ENCODE measurements at regions not wholly inside any gene's neighbourhood (a gene's known extent, or its start where the extent isn't known, plus 50 kb on each side); places are given as distances from the start of the nearest gene placed in this dataset.

DNA sequence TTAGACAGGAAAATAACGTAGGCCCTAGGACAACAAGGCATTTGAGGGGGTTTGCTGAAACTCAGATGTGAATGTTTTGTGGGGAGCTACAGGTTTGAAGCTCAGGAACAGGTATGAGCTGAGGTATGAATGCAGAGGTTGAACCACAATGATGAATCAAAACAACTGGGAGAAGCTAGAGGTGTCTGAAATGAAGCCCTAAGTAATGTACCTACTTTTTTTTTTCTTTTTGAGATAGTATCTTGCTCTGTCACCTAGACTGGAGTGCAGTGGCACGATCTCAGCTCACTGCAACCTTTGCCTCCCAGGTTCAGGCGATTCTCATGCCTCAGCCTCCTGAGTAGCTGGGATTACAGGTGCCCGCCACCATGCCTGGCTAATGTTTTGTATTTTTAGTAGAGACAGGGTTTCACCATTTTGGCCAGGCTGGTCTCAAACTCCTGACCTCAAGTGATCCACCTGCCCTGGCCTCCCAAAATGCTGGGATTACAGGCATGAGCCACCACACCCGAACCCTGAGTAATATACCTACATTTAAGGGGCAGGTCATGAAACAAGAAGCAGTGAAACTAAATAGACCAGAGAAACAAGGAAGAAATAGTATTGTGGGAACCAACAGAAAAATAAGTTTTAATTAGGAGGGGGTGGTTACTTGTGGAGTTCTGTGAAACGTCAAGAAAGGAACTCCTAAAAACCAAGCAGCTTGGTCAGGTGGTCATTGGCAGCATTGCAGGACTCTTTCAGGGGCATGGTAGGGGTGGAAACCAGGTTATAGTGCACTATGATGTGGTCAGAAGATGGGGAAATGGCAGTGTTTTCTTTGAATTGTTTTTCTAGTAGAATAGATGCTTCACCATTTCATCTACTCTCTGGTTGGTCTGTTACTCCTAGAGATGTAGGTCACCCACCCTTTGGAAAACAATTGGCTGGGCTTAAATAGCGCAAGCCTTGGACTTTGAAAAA lies 138.1 kb downstream of the CD164 start (continued):
- TF ChIP-seq, protein P1, sequence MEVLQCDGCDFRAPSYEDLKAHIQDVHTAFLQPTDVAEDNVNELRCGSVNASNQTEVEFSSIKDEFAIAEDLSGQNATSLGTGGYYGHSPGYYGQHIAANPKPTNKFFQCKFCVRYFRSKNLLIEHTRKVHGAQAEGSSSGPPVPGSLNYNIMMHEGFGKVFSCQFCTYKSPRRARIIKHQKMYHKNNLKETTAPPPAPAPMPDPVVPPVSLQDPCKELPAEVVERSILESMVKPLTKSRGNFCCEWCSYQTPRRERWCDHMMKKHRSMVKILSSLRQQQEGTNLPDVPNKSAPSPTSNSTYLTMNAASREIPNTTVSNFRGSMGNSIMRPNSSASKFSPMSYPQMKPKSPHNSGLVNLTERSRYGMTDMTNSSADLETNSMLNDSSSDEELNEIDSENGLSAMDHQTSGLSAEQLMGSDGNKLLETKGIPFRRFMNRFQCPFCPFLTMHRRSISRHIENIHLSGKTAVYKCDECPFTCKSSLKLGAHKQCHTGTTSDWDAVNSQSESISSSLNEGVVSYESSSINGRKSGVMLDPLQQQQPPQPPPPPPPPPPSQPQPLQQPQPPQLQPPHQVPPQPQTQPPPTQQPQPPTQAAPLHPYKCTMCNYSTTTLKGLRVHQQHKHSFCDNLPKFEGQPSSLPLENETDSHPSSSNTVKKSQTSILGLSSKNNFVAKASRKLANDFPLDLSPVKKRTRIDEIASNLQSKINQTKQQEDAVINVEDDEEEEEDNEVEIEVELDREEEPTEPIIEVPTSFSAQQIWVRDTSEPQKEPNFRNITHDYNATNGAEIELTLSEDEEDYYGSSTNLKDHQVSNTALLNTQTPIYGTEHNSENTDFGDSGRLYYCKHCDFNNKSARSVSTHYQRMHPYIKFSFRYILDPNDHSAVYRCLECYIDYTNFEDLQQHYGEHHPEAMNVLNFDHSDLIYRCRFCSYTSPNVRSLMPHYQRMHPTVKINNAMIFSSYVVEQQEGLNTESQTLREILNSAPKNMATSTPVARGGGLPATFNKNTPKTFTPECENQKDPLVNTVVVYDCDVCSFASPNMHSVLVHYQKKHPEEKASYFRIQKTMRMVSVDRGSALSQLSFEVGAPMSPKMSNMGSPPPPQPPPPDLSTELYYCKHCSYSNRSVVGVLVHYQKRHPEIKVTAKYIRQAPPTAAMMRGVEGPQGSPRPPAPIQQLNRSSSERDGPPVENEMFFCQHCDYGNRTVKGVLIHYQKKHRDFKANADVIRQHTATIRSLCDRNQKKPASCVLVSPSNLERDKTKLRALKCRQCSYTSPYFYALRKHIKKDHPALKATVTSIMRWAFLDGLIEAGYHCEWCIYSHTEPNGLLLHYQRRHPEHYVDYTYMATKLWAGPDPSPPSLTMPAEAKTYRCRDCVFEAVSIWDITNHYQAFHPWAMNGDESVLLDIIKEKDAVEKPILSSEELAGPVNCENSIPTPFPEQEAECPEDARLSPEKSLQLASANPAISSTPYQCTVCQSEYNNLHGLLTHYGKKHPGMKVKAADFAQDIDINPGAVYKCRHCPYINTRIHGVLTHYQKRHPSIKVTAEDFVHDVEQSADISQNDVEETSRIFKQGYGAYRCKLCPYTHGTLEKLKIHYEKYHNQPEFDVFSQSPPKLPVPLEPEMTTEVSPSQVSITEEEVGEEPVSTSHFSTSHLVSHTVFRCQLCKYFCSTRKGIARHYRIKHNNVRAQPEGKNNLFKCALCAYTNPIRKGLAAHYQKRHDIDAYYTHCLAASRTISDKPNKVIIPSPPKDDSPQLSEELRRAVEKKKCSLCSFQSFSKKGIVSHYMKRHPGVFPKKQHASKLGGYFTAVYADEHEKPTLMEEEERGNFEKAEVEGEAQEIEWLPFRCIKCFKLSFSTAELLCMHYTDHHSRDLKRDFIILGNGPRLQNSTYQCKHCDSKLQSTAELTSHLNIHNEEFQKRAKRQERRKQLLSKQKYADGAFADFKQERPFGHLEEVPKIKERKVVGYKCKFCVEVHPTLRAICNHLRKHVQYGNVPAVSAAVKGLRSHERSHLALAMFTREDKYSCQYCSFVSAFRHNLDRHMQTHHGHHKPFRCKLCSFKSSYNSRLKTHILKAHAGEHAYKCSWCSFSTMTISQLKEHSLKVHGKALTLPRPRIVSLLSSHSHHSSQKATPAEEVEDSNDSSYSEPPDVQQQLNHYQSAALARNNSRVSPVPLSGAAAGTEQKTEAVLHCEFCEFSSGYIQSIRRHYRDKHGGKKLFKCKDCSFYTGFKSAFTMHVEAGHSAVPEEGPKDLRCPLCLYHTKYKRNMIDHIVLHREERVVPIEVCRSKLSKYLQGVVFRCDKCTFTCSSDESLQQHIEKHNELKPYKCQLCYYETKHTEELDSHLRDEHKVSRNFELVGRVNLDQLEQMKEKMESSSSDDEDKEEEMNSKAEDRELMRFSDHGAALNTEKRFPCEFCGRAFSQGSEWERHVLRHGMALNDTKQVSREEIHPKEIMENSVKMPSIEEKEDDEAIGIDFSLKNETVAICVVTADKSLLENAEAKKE (CRISPR knock-in tag; IDR thresholded peaks at IDR 0.05) = no peak
- no peak for TF ChIP-seq NANOG (IDR thresholded peaks at IDR 0.05; ENCODE audit: borderline replicate concordance)

- no peak overlapping the region for H3K4me3 ChIP-seq
- Mint-ChIP-seq H3K36me3 (ENCODE audit: low read depth) (no peaks in the 10 kb centered on the region), H3K9me3 (no peaks in the 10 kb centered on the region; the same call in 2 of the 3 replicates), H3K27me3 (ENCODE audit: insufficient read depth, low read depth, poor library complexity) (no peaks in the 10 kb centered on the region), H3K4me1 (no peaks in the 10 kb centered on the region; the same call in 2 of the 3 replicates), H3K4me3 (no peak overlapping the region), H3K27ac (no peak overlapping the region)
- H3K4me2 ChIP-seq = no peak overlapping the region
- no peaks in the 10 kb centered on the region for H3K27me3 ChIP-seq (ENCODE audit: insufficient read depth)
- no peaks in the 10 kb centered on the region for H3K9me2 ChIP-seq (ENCODE audit: insufficient read depth)
- H3F3A ChIP-seq (replicated peaks; ENCODE audit: low read depth) = no peaks in the 10 kb centered on the region
- no peaks in the 10 kb centered on the region for H3K36me3 ChIP-seq (ENCODE audit: insufficient read depth)
- ATAC-seq = no peak
- no peaks in the 10 kb centered on the region for H4K20me1 ChIP-seq (replicated peaks; ENCODE audit: insufficient read depth)
- no peaks in the 10 kb centered on the region for H3K4me1 ChIP-seq (ENCODE audit: insufficient read depth)
- no peak for TF ChIP-seq ZNF331 (CRISPR knock-in tag; IDR thresholded peaks at IDR 0.05; ENCODE audit: low read depth)
- no peak for DNase-seq (ENCODE audit: low spot score)
- no peaks in the 10 kb centered on the region for H3K79me2 ChIP-seq (replicated peaks; ENCODE audit: insufficient read depth)
- H3K27ac ChIP-seq (ENCODE audit: low read depth) = no peak overlapping the region
- no peak overlapping the region for H2AFZ ChIP-seq
Measured at GRCh38 chr6:109242925-109243324, 139.3 kb downstream of the CD164 start.
